ENCODE measurements at regions not wholly inside any gene's neighbourhood (a gene's known extent, or its start where the extent isn't known, plus 50 kb on each side); places are given as distances from the start of the nearest gene placed in this dataset.

GRCh38 chr2:18153741-18154140 is 275.3 kb downstream of the KCNS3 start:
- no peak for TF ChIP-seq ATF3 (IDR thresholded peaks at IDR 0.05; ENCODE audit: insufficient read depth, low read depth, low read length)
- TF ChIP-seq BCL11A (IDR thresholded peaks at IDR 0.05; ENCODE audit: low read depth in 2 of 2, low read length in 2 of 2) = no peak
- TF ChIP-seq SIX5 (IDR thresholded peaks at IDR 0.05; ENCODE audit: low read depth, low read length) = no peak
- TF ChIP-seq, protein P1, sequence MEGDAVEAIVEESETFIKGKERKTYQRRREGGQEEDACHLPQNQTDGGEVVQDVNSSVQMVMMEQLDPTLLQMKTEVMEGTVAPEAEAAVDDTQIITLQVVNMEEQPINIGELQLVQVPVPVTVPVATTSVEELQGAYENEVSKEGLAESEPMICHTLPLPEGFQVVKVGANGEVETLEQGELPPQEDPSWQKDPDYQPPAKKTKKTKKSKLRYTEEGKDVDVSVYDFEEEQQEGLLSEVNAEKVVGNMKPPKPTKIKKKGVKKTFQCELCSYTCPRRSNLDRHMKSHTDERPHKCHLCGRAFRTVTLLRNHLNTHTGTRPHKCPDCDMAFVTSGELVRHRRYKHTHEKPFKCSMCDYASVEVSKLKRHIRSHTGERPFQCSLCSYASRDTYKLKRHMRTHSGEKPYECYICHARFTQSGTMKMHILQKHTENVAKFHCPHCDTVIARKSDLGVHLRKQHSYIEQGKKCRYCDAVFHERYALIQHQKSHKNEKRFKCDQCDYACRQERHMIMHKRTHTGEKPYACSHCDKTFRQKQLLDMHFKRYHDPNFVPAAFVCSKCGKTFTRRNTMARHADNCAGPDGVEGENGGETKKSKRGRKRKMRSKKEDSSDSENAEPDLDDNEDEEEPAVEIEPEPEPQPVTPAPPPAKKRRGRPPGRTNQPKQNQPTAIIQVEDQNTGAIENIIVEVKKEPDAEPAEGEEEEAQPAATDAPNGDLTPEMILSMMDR (IDR thresholded peaks at IDR 0.05; ENCODE audit: control extremely low read depth in 1 of 3, insufficient read depth in 1 of 3, low read depth in 1 of 3, low read length in 3 of 3) = no peak
- no peak for TF ChIP-seq EZH2 (IDR thresholded peaks at IDR 0.05; ENCODE audit: low read depth, low read length, severe bottlenecking)
- no peak for TF ChIP-seq POLR2A (IDR thresholded peaks at IDR 0.05; ENCODE audit: control extremely low read depth in 1 of 2, low read depth in 2 of 2, low read length in 2 of 2)
- no peak for TF ChIP-seq EP300 (IDR thresholded peaks at IDR 0.05; ENCODE audit: borderline replicate concordance in 1 of 2, low read depth in 2 of 2, low read length in 2 of 2)
- TF ChIP-seq TAF1 (IDR thresholded peaks at IDR 0.05; ENCODE audit: low read depth, low read length) = no peak
